Sciatic nerve (tissue), 2 donors: ENCODE measurements at regions not wholly inside any gene's neighbourhood (a gene's known extent, or its start where the extent isn't known, plus 50 kb on each side); places are given as distances from the start of the nearest gene placed in this dataset.
"Not testable (repeated sequence)": the region's sequence is repeated elsewhere in the genome, so short reads cannot be mapped to it uniquely, and the experiment has no call there.

ENCODE experiments used
- ATAC-seq: fragments of 200-7000 bp; cut with Tn5 transposase; one replicate; pipeline ENCODE4 v1.9.1; 2020; ENCODE audit warnings: mild to moderate bottlenecking, moderate library complexity
- DNase-seq: peaks from one replicate; pipeline ENCODE4 v3.0.0-alpha.2; 2020; ENCODE audit warnings: low spot score
- intact Hi-C: fragments of 100-400 bp; cut with DNase I; formaldehyde crosslinking; loops from one replicate; pipeline ENCODE4 v1.14.2; 2022
- donor health status: DM: no; HTN: no; CAD: no.
- donor health status: DM: no; HTN: no; CAD: no.

GRCh38 chr18:22557168-22557941 lies 139.6 kb upstream of the CTAGE1 start:
- intact Hi-C loops, result no loop called here
- no peak for DNase-seq
- ATAC-seq, result no peak

- peak; percentile 59 for DNase-seq
- intact Hi-C loops, result no loop called here
- ATAC-seq, result peak; percentile 67
Measured at GRCh38 chr18:22558945-22559385, 141.2 kb upstream of the CTAGE1 start.

- intact Hi-C loops, result no loop called here
- ATAC-seq (peak; percentile 79), DNase-seq (peak; percentile 70)
Measured at GRCh38 chr18:22559414-22560274, 141.9 kb upstream of the CTAGE1 start.

- ATAC-seq (no peak), DNase-seq (no peak)
- intact Hi-C loops, result no loop called here
Measured at GRCh38 chr18:22560275-22560610, 142.5 kb upstream of the CTAGE1 start.

DNA sequence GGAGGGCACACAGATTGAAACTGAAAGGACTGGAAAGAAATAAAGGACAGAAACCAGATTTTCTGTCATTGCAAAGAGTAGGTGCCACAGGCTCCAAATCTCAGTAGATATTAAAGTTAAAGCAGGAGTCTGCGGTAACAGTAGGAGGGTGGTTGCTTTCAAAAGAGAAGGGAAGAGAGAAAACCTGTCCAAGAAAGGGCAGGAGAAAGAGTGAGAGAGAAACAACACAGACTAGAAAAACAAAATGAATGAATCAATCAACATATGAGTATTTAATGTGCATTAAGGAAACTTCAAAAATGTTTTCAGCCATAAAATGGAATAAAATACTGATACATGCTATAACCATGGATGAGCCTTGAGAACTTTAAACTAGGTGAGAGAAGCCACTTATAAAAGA lies 143.1 kb upstream of the CTAGE1 start:
- intact Hi-C loops, result no loop called here
- no peak for ATAC-seq

GRCh38 chr18:22563164-22563583 lies 145.5 kb upstream of the CTAGE1 start:
- ATAC-seq (peak; percentile 88), DNase-seq (no peak)
- intact Hi-C loops, result no loop called here

More for the DNA sequence above, 143.1 kb upstream of the CTAGE1 start:
- DNase-seq, result no peak

DNA sequence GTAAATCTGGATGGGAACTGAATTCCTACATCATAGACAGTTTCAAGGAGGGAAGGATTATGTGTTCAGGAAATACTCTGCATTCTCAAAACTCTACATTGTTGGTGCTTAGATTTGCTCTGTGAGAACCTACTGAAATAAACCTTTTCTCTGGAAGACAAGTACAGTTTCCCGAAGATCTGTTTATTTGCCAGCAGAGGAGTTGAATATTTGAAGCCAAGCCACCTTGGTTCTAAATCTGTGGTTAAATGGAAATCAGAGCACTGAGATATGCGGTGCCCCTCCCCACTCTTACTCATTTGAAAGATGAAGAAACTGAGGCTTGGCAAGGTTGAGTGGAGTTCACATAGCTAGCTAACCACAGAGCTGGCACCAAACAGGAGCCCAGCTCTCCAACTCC lies 146.3 kb upstream of the CTAGE1 start:
- DNase-seq (no peak), ATAC-seq (no peak)
- intact Hi-C loops, result no loop called here

GRCh38 chr18:22566703-22567420 lies 149.1 kb upstream of the CTAGE1 start:
- no peak for ATAC-seq
- intact Hi-C loops, result no loop called here
- no peak for DNase-seq

DNA sequence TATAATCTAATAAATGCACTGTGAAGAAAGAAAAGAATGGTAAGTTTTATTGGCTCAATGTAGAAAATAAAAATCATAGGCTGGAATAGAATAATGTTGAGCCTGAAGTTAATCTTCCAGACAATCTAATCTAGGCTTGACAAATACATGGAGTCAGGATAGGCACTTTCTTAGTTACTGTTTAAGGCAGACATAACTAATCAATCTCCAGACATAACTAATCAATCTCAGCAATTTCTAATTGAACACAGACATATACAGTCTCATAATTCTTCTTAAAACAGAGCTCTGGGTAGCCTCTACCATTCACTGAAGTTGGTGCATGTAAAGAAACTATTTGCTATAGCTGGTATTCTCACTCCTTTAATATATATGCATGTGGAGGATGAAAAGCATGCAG lies 150.1 kb upstream of the CTAGE1 start:
- ATAC-seq (no peak), DNase-seq (no peak)
- intact Hi-C loops, result no loop called here

GRCh38 chr18:22570492-22570891 lies 152.8 kb upstream of the CTAGE1 start:
- ATAC-seq (no peak), DNase-seq (no peak)
- intact Hi-C loops, result loop anchor here (10.0 kb wide), 1 partner anchor 576 kb away; no protein-coding TSS in a partner anchor

DNA sequence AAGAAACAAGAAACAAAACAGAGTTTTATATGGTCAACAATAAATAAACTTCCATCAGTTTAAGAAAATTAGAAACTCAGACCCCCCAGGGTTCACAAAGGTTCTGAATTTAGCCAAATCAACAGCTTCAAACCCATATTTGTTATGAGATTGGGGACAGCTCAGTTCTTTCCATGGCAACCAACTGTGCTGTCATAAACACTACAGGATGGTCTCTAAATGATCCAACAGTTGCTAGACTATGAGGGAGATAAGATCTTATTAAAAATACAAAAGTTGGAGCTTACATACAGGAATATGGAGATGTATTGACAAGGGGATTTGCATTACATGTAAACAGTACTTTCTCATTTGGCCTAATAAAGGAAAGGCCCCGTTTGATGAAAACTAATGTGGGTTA lies 154.6 kb upstream of the CTAGE1 start:
- ATAC-seq (no peak), DNase-seq (no peak)
- intact Hi-C loops, result loop anchor here (10.0 kb wide), 1 partner anchor 578 kb away; no protein-coding TSS in a partner anchor

DNA sequence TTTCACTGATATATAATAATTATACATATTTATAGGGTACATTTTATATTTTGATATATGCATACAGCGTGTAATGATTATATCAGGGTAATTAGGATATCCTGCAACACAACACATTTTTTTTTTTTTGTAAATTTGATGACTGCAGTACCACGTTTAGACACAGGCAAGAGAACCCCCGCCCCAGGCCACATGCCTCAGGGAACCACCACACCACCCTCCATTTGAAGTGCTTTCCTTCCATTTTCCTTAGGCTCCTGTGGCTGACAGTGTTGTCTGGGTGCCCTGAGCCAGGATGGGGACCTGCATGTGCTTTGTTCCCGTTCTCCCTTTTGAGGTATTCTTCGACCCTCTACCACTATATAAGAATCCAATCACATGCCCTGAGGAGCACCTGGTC lies 161.6 kb upstream of the CTAGE1 start:
- ATAC-seq (no peak), DNase-seq (no peak)
- intact Hi-C loops, result loop anchor here (10.0 kb wide), 1 partner anchor 584 kb away; no protein-coding TSS in a partner anchor

GRCh38 chr18:22585333-22585732 lies 167.6 kb upstream of the CTAGE1 start:
- intact Hi-C loops, result no loop called here
- DNase-seq (no peak), ATAC-seq (no peak)

DNA sequence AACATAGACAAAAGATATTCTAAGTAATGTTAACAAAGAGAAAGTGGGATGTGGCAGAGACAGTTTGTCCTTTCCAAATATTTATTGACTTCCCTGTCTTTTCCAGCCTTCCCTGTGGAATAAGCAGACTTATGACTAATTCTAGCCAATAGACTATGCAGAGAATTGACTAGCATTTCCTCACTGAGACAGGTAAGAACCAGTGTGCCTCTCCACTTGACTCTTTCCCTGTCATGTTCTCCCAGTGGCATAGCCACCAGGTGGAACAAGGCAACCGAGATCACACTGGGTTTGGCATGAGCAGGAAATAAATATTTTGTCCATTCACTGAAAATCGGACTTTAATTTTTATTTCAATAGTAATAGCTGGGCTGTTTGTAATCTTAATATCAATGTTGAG lies 168.1 kb upstream of the CTAGE1 start:
- intact Hi-C loops, result no loop called here
- no peak for ATAC-seq
- no peak for DNase-seq

DNA sequence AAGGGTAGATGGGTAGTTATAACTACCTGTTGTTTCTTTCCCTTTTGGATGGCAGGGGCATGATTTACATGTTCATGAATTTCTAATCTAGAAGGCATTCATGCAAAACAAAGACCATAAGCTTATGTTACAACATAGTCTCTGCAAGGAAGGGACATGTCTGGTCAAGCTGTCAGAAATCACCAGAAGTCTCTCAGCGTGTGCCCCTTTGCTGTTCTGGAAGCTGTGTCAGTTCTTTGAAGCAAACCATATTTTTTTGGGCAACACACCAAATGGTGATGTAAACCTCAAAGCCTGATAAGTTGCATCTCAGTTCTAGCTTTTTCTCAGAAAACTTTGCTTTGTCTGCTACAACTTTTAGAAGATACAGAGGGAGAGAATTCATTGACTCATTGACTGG lies 173.5 kb upstream of the CTAGE1 start:
- ATAC-seq, result no peak
- no peak for DNase-seq
- intact Hi-C loops, result no loop called here

GRCh38 chr18:22594155-22594690 lies 176.5 kb upstream of the CTAGE1 start:
- intact Hi-C loops, result no loop called here
- DNase-seq, result no peak

GRCh38 chr18:22601481-22601880 lies 183.8 kb upstream of the CTAGE1 start:
- intact Hi-C loops, result no loop called here
- ATAC-seq (no peak), DNase-seq (no peak)

More at GRCh38 chr18:22594155-22594690, 176.5 kb upstream of the CTAGE1 start:
- no peak for ATAC-seq

DNA sequence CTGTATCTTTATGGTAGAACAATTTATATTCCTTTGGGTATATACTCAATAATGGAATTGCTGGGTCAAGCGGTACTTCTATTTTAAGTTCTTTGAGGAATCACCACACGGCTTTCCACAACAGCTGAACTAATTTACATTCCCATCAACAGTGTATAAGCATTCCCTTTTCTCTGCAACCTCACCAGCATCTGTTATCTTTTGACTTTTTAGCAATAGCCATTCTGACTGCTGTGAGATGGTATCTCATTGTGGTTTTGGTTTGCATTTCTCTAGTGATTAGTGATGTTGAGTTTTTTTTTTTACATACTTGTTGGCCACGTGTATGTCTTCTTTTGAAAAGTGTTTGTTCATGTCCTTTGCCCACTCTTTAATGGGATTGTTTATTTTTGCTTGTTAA lies 184.7 kb upstream of the CTAGE1 start:
- ATAC-seq, intact Hi-C loops, DNase-seq: not testable (repeated sequence)

DNA sequence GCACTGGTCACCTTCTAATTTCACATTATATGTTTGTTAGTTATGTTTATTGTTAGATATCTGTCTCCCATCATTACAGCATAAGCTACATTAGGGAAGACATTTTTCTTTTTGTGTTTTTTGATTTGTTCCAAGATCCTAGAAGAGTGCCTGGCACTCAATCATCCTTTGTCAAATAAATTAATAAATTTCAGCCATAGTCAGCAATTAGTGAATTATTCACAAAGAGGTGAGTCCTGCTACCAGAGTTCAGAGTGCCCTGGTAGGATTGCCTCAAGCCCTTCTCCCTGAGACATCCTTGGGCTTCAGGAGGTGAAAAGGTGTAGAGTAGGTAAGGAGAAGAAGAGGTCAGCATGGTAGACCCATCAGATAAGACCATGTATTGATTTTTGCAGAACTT lies 186.2 kb upstream of the CTAGE1 start:
- ATAC-seq, result no peak

More for the DNA sequence above, 186.2 kb upstream of the CTAGE1 start:
- intact Hi-C loops, result no loop called here
- no peak for DNase-seq
